ENCODE measurements at regions not wholly inside any gene's neighbourhood (a gene's known extent, or its start where the extent isn't known, plus 50 kb on each side); places are given as distances from the start of the nearest gene placed in this dataset.

DNA sequence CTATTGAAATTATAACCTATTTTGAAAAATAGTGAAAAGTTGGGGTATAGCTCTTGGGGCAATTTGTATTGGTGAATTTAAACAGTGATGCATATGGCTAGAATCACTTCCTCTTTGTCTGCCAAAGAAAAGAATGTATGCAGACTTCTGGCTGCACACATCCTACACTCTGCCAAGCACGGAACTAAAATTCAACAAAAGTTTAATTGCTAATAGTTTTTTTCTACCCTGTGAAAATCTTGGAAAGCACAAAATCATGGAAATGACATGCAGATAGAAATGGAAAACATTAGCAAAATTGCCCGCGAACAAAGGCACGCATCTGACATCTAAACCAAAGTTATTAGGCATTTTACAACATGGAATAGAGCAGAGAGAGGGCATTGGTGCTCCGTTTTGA is 106.4 kb upstream of the PDE10A start:
- TF ChIP-seq EZH2 (IDR thresholded peaks at IDR 0.05; ENCODE audit: insufficient read depth, low read length) = no peak
- TF ChIP-seq, protein P1, sequence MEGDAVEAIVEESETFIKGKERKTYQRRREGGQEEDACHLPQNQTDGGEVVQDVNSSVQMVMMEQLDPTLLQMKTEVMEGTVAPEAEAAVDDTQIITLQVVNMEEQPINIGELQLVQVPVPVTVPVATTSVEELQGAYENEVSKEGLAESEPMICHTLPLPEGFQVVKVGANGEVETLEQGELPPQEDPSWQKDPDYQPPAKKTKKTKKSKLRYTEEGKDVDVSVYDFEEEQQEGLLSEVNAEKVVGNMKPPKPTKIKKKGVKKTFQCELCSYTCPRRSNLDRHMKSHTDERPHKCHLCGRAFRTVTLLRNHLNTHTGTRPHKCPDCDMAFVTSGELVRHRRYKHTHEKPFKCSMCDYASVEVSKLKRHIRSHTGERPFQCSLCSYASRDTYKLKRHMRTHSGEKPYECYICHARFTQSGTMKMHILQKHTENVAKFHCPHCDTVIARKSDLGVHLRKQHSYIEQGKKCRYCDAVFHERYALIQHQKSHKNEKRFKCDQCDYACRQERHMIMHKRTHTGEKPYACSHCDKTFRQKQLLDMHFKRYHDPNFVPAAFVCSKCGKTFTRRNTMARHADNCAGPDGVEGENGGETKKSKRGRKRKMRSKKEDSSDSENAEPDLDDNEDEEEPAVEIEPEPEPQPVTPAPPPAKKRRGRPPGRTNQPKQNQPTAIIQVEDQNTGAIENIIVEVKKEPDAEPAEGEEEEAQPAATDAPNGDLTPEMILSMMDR (IDR thresholded peaks at IDR 0.05; ENCODE audit: insufficient read depth, low read depth, low read length) = no peak
- Histone ChIP-seq H4K20me1 (ENCODE audit: insufficient read depth, low read length) (no peaks in the 10 kb centered on the region), H3K4me2 (ENCODE audit: low read length) (no peak overlapping the region), H3K79me2 (ENCODE audit: insufficient read depth, low read length) (no peaks in the 10 kb centered on the region), H3K36me3 (ENCODE audit: insufficient read depth, low read length) (no peaks in the 10 kb centered on the region), H3K27ac (ENCODE audit: low read depth, low read length) (no peak overlapping the region), H3K4me1 (ENCODE audit: insufficient read depth, low read length) (peaks cover 5% of the 10 kb centered on the region), H3K27me3 (ENCODE audit: insufficient read depth, low read length) (no peaks in the 10 kb centered on the region), H3K4me3 (ENCODE audit: insufficient read depth, low read depth, low read length) (no peak overlapping the region), H3K9ac (ENCODE audit: low read length) (no peak overlapping the region), H3K9me3 (ENCODE audit: insufficient read depth, low read depth, low read length) (no peaks in the 10 kb centered on the region), H2AFZ (ENCODE audit: low read depth, low read length) (no peak overlapping the region)
- peaks cover 4% of the 10 kb centered on the region for H3K27me3 Mint-ChIP-seq (ENCODE audit: low read depth, unreplicated experiment)
- no peak overlapping the region for H3K4me3 Mint-ChIP-seq (ENCODE audit: unreplicated experiment)
- no peak for DNase-seq (ENCODE audit: low read depth)
- peaks cover 9% of the 10 kb centered on the region for H3K4me1 Mint-ChIP-seq (ENCODE audit: low read depth, unreplicated experiment)
- no peaks in the 10 kb centered on the region for H3K36me3 Mint-ChIP-seq (ENCODE audit: low read depth, unreplicated experiment)
- no peak for FAIRE-seq
- H3K27ac Mint-ChIP-seq (ENCODE audit: unreplicated experiment) = no peak overlapping the region
- H3K9me3 Mint-ChIP-seq (ENCODE audit: unreplicated experiment) = peaks cover 2% of the 10 kb centered on the region

DNA sequence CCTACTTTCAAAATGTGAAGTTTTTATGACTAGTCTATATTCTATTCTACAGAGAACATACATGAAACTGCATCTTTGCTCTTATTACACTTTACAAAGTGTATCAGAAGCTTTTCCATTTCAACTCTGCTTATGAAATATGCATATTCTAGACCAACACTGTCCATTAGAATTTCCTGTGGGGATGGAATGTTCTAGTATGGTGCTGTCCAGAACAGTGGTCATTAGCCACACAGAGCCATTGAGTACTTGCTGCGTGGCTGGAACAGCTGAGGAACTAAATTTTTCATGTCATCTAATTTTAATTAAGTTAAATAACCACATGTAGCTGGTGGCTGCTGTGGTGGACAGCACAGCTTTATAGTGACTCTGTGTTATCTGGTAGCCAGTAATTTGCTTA is 105.9 kb upstream of the PDE10A start:
- Histone ChIP-seq H2AFZ (ENCODE audit: low read depth, low read length) (no peak overlapping the region), H3K4me2 (ENCODE audit: low read length) (no peak overlapping the region), H3K36me3 (ENCODE audit: insufficient read depth, low read length) (no peaks in the 10 kb centered on the region), H4K20me1 (ENCODE audit: insufficient read depth, low read length) (no peaks in the 10 kb centered on the region), H3K9me3 (ENCODE audit: insufficient read depth, low read depth, low read length) (no peaks in the 10 kb centered on the region), H3K9ac (ENCODE audit: low read length) (no peak overlapping the region), H3K79me2 (ENCODE audit: insufficient read depth, low read length) (no peaks in the 10 kb centered on the region), H3K4me3 (ENCODE audit: insufficient read depth, low read depth, low read length) (no peak overlapping the region), H3K4me1 (ENCODE audit: insufficient read depth, low read length) (peaks cover 5% of the 10 kb centered on the region), H3K27ac (ENCODE audit: low read depth, low read length) (no peak overlapping the region), H3K27me3 (ENCODE audit: insufficient read depth, low read length) (no peaks in the 10 kb centered on the region)
- FAIRE-seq (no peak), DNase-seq (ENCODE audit: low read depth) (no peak)
- TF ChIP-seq, protein P1 (IDR thresholded peaks at IDR 0.05; ENCODE audit: insufficient read depth, low read depth, low read length) = no peak
- TF ChIP-seq EZH2 (IDR thresholded peaks at IDR 0.05; ENCODE audit: insufficient read depth, low read length) = no peak
- Mint-ChIP-seq H3K27ac (ENCODE audit: unreplicated experiment) (no peak overlapping the region), H3K27me3 (ENCODE audit: low read depth, unreplicated experiment) (peaks cover 4% of the 10 kb centered on the region), H3K36me3 (ENCODE audit: low read depth, unreplicated experiment) (no peaks in the 10 kb centered on the region), H3K4me3 (ENCODE audit: unreplicated experiment) (no peak overlapping the region), H3K4me1 (ENCODE audit: low read depth, unreplicated experiment) (peaks cover 9% of the 10 kb centered on the region), H3K9me3 (ENCODE audit: unreplicated experiment) (peaks cover 2% of the 10 kb centered on the region)

DNA sequence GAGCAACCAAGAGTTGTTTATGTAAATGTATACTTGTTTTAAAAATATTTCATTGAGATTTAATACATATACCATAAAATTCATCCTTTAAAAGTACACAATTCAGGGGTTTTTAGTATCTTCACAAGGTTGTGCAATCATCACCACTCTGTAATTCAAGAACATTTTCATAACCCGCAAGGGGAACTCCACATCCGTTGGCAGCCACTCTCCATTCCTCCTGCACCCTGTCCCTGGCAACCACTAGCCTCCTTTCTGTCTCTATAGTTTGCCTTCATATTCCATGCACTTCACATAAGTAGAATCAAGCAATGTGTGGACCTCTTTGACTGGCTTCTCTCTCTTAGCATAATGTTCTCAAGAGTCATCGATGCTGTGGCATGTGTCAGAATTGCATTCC is 104.2 kb upstream of the PDE10A start:
- Histone ChIP-seq H3K79me2 (ENCODE audit: insufficient read depth, low read length) (no peaks in the 10 kb centered on the region), H3K4me3 (ENCODE audit: insufficient read depth, low read depth, low read length) (no peak overlapping the region), H3K27ac (ENCODE audit: low read depth, low read length) (no peak overlapping the region), H3K4me1 (ENCODE audit: insufficient read depth, low read length) (peaks cover 5% of the 10 kb centered on the region), H3K4me2 (ENCODE audit: low read length) (no peak overlapping the region), H3K27me3 (ENCODE audit: insufficient read depth, low read length) (no peaks in the 10 kb centered on the region), H3K9me3 (ENCODE audit: insufficient read depth, low read depth, low read length) (peaks cover 1% of the 10 kb centered on the region), H3K36me3 (ENCODE audit: insufficient read depth, low read length) (no peaks in the 10 kb centered on the region), H3K9ac (ENCODE audit: low read length) (no peak overlapping the region), H4K20me1 (ENCODE audit: insufficient read depth, low read length) (no peaks in the 10 kb centered on the region), H2AFZ (ENCODE audit: low read depth, low read length) (no peak overlapping the region)
- TF ChIP-seq, protein P1 (IDR thresholded peaks at IDR 0.05; ENCODE audit: insufficient read depth, low read depth, low read length) = no peak
- no peak for TF ChIP-seq EZH2 (IDR thresholded peaks at IDR 0.05; ENCODE audit: insufficient read depth, low read length)
- H3K4me3 Mint-ChIP-seq (ENCODE audit: unreplicated experiment) = no peak overlapping the region
- H3K36me3 Mint-ChIP-seq (ENCODE audit: low read depth, unreplicated experiment) = no peaks in the 10 kb centered on the region
- H3K27ac Mint-ChIP-seq (ENCODE audit: unreplicated experiment) = no peak overlapping the region
- no peaks in the 10 kb centered on the region for H3K9me3 Mint-ChIP-seq (ENCODE audit: unreplicated experiment)
- H3K4me1 Mint-ChIP-seq (ENCODE audit: low read depth, unreplicated experiment) = peaks cover 9% of the 10 kb centered on the region
- FAIRE-seq = no peak
- DNase-seq (ENCODE audit: low read depth) = peak; percentile 20
- H3K27me3 Mint-ChIP-seq (ENCODE audit: low read depth, unreplicated experiment) = peaks cover 2% of the 10 kb centered on the region
